ENCODE measurements at regions not wholly inside any gene's neighbourhood (a gene's known extent, or its start where the extent isn't known, plus 50 kb on each side); places are given as distances from the start of the nearest gene placed in this dataset.

DNA sequence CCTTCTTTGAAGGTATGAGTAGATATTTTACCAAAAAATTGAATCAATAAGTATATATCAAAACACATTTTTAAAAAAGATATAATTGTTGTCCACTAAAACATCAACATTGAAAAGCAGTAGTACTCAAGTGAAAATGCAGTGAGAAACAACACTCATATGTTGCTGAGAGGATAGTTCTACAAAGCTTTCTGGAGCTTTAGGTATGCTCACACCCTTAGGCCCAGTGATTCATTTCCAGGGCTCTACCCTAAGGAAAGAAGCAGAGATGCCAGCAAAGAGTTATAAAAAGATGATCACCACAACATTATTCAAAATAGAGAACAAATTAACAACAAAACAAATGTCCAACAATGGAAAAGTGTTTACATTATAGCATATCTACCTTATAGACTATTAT, 197.3 kb upstream of the CCDC150 start:
- DNase-seq, result no peak
- intact Hi-C loops (cut with DNase I), result no loop called here
- no peak for ATAC-seq (ENCODE audit: poor library complexity)

DNA sequence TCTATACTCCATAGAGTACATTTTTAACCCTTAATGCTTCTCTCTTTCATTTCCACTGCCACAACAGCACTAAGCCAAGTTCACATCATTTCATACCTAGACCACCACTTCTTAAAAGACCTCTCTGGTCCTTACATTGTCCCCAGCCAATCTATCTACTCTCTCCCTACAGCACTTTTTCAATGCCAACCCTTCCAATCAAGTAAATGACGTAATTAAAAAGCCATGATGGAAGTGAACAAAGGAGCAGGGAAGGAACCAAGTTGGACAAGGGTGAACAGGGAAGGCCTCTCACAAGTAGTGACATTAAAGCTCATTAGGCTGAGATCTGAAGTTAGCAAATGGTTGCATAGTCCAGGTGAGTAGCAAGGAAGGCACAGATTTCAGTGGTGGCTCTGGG, 195.1 kb upstream of the CCDC150 start:
- ATAC-seq (ENCODE audit: poor library complexity) (no peak), DNase-seq (no peak)
- intact Hi-C loops (cut with DNase I), result no loop called here

DNA sequence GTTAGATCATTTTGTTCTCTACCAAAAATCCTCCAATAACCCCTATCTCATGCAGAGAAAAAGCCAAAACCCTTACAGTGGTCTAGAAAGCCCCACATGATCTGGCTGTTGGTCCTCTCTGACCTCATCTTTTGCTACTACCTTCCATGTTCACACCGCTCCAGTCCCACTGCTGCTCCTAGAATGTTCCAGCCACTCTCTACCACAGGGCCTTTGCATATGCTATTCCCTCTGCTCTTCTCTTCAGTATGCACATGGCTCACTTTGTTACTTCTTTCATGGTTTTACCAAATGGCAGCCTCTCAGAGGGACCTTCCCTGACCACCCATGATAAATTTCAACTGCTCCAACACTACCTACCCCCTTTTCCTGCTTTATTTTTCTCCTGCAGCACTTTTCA, 193.5 kb upstream of the CCDC150 start:
- ATAC-seq (ENCODE audit: poor library complexity), result no peak
- intact Hi-C loops (cut with DNase I), result loop anchor here (5.0 kb wide), 1 partner anchor 149 kb away; no protein-coding TSS in a partner anchor

DNA sequence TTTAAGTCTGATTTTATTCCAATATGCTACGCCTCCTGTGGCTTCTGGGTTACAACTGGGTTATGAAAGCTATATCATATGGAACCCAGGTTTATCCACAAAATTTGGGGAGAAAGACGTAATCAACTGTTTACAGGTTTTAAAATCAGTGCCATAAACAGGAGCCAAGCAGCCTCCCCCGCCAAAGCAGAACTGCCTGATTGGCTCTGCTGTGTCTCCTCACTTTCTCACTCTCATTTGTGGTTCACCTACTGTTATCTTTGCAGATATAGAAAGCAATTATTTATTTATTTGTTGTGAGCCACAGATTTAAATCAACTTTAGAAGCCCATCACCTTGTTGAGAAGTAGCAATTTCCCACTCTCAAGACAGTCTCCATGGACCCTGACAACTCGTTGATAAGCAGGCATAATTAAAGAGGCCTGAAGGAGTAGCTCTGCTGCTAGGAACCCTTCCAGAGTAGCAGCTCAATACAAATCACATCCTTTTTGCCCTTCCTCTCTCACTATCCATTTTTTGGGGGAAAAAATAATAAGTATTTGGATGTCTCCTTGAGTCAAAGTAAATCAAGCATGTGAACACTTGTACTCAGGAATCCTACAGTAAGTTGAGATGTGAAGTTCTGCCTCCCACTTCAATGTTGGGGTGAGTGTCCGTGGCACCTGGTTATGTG, 191.0 kb upstream of the CCDC150 start:
- ATAC-seq (ENCODE audit: poor library complexity) (no peak), DNase-seq (no peak)
- intact Hi-C loops (cut with DNase I), result loop anchor here (5.0 kb wide), 1 partner anchor 151 kb away; no protein-coding TSS in a partner anchor

More for the DNA sequence above, 193.5 kb upstream of the CCDC150 start:
- no peak for DNase-seq

DNA sequence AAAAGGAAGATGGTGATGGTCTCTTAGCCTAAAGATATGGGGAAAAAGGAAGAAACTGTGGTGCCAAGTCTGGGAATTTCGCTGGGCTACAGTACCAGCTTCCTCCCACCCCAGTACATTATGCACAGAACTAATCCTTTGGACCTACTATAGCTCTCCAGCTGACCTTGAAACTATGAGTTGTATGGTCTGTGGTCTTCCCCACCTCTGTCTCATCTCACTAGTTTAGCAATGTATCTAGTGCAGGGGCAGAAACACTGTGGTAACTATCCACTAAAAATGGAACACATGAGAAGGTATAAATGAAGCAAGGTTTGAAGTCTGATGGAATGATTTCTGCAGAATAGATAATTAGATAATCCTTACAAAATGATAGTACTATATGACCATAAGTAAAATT, 190.4 kb upstream of the CCDC150 start:
- ATAC-seq (ENCODE audit: poor library complexity) (no peak), DNase-seq (no peak)
- intact Hi-C loops (cut with DNase I), result loop anchor here (5.0 kb wide), 1 partner anchor 152 kb away; no protein-coding TSS in a partner anchor

DNA sequence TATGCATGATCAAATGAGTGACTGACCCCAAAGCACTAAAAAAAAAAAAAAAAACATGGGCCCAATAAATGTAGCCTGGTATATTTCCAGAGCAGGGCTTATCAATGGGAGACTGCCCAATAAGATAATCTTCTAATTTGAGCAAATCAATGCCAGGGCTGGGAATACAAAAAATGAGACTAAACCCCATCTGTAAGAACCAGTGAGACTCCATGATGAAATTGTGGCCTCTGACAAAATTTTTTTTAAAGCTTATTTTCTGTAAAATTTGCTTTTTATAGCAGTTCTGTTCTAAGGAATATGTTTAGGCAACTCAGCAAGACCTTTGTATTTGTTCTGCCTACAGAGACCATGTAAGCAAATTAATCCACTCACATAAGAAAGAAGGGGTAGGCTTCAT, 186.8 kb upstream of the CCDC150 start:
- ATAC-seq (ENCODE audit: poor library complexity) (no peak), DNase-seq (no peak)
- intact Hi-C loops (cut with DNase I), result loop anchor here (10.0 kb wide), 1 partner anchor 378 kb away; no protein-coding TSS in a partner anchor

DNA sequence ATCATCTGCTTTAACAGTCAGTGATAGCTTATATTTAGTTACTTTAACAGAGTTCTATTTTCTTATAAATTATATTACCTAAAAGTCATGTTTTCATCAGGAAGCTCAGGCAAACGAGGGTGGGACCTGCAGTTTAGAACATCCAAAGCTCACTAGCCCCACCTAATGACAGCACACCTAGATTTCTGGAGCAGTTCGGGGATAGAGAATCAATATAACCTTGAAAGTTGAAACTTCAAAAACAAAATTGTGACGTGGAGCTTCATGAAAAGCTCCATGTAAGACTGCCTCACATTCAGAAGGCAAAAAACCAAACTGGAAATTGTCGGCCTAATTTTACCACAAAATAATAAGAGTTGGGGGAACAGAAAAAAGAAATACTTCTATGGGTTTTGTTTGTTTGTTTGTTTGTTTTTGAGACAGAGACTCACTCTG, 185.9 kb upstream of the CCDC150 start:
- peak; percentile 75 for ATAC-seq (ENCODE audit: poor library complexity)
- DNase-seq, result no peak
- intact Hi-C loops (cut with DNase I), result loop anchor here (10.0 kb wide), 1 partner anchor 379 kb away; no protein-coding TSS in a partner anchor

DNA sequence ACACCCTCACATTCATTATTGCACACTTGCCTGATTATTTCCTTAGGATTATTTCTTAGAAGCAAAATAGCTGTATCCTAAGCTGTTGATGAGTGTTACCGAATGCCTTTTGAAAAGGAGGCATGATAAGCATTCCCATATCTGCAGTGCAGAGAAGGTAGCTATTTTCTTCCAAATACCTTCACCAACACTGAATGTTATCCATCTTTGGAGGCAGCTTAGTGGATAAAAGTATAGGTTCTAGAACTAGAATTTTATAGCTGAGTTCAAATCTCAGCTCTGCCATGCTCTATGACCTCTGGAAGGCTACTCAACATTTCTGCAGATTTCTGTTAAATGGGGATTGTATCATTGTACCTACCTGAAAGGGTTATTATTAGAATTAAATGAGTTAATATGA, 185.0 kb upstream of the CCDC150 start:
- intact Hi-C loops (cut with DNase I), result loop anchor here (10.0 kb wide), 1 partner anchor 380 kb away; no protein-coding TSS in a partner anchor
- DNase-seq, result no peak
- ATAC-seq (ENCODE audit: poor library complexity), result no peak

DNA sequence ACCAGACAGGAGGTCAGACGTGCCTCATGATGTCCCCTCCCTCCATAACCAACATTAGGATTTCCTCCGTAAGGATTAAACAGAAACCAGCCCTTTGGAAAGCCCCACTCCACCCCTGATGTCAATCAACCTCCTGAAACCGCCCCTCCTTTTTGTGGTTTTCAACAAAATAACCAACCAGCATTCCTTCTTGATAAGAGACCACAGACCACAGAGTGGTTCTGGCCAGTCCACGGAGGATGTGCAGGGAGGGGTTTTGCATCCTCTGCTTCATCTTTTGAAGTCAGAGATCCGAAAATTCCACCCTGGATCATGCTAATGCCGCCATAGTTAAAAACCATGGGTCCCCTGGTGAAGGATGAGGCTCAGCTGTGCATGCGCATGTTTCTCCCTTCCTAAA, 180.0 kb upstream of the CCDC150 start:
- intact Hi-C loops (cut with DNase I), result loop anchor here (10.0 kb wide), 1 partner anchor 385 kb away; no protein-coding TSS in a partner anchor
- no peak for ATAC-seq (ENCODE audit: poor library complexity)
- DNase-seq, result no peak

DNA sequence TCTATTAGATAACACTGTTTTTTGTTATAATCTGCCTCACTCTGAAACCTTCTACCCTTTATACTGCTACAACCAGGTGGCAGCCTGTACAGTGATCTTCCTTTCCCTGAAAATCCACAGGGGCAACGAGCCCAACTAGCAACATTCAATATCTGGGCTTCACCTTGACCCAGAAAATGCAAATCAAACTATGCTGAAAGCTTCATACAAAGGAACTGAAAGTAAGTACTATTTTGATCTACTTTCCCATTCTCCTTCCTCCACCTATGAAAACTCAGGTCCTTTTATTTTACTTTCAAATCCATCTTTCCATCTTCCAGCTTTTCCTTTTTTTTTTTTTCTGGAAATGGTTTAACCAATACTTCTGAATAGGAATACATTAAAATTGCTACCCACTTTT, 175.8 kb upstream of the CCDC150 start:
- intact Hi-C loops (cut with DNase I), result no loop called here
- DNase-seq, result no peak
- ATAC-seq (ENCODE audit: poor library complexity), result no peak

DNA sequence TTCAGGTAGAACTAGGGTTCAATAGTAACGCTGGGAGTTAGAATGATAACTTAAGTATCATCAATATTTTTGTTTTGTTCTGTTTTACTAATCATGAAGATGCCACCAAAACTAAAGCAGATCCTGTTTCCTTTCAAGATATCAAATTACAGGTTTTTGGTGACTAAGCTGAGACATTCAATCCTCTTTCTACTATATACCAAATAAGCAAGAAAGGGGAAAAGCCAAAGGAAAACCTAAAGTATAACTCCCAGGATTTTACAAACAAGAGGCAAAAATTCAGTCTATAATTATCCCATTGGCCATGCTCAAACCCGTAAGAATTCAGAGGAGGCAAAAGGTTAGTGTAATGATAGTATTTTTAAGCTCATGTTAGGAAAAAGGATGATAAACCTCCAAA, 175.2 kb upstream of the CCDC150 start:
- intact Hi-C loops (cut with DNase I), result no loop called here
- no peak for DNase-seq
- no peak for ATAC-seq (ENCODE audit: poor library complexity)

DNA sequence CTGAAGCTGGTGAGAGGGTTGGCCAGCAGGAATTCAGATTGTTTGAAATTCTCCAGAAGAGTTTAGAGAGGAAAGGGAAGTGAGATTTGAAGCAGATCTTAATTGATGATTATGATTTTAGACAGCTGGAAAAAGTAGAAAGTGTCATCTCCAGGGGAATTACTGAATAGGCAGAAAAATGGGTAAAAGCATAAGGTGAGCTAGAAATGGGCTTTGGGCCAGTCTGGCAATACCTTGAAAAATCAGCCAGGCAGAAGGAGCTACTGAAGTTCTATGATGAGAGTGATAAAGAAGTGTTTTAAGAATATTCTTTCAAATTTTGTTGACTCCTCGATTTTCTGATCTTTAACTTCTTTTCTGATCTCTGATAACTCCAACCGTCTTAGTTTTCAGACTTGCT, 172.9 kb upstream of the CCDC150 start:
- DNase-seq (no peak), ATAC-seq (ENCODE audit: poor library complexity) (no peak)
- intact Hi-C loops (cut with DNase I), result no loop called here

DNA sequence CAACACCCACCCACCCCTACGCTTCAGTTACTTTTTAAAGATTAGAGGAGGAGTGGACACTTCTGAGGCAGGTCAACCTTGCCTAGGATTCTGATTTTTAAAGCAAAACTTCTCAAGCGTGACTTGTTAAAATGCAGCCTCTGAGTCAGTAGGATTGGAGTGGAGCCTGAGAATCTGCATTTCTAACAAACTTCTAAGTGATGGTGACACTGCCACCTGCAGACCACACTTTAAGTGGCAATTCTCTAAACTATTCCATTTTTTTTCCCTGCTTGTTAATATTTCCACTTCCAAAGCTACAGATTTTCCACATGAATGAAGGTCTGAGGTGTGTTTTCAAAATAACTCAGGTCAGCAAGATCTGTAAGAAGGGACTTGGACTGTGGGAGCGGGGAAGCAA, 171.1 kb upstream of the CCDC150 start:
- ATAC-seq (ENCODE audit: poor library complexity), result no peak

DNA sequence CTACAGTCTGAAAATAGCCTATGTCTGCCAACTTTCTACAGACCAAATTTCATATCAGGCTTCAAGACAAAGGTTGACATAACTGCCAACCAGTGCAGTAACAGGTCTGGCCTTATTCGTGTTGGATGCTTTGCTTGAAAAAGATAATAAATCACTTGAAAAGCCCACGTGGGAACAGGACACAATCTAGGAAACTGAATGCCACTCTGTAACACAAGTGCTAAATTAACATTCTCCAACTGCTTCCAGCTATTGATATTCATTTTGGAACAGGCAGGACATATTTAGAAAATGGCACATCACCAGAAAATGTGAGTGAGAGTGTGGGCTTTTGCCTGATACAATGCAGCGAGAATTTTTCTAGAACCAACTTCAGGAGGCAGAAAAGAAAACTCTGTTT, 165.9 kb upstream of the CCDC150 start:
- intact Hi-C loops (cut with DNase I), result loop anchor here (10.0 kb wide), 1 partner anchor 121 kb away; the partner anchor contains the start of gene HECW2
- peak; percentile 96 for ATAC-seq (ENCODE audit: poor library complexity)

More for the DNA sequence above, 171.1 kb upstream of the CCDC150 start:
- DNase-seq, result no peak
- intact Hi-C loops (cut with DNase I), result no loop called here

DNA sequence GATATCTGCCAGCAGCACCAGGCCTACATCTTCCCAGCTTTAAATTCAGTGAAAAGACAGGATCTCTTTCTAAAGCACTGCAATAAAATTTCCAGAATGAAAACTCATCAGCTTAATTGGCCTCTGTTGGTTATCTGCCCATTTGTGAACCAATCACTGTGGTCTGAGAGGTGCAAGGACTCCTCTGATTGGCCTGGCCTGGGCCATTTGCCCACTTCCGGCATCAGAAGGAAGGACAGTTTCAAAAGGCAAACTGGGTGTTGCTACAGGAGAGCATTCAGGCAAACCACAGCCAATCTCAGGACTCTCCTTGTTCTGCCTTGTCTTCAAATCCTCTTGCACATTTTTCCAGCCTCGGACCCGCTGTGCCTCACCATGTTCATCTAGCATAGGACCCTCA, 163.9 kb upstream of the CCDC150 start:
- DNase-seq (no peak), ATAC-seq (ENCODE audit: poor library complexity) (no peak)
- intact Hi-C loops (cut with DNase I), result loop anchor here (10.0 kb wide), 1 partner anchor 119 kb away; the partner anchor contains the start of gene HECW2

More for the DNA sequence above, 165.9 kb upstream of the CCDC150 start:
- no peak for DNase-seq

DNA sequence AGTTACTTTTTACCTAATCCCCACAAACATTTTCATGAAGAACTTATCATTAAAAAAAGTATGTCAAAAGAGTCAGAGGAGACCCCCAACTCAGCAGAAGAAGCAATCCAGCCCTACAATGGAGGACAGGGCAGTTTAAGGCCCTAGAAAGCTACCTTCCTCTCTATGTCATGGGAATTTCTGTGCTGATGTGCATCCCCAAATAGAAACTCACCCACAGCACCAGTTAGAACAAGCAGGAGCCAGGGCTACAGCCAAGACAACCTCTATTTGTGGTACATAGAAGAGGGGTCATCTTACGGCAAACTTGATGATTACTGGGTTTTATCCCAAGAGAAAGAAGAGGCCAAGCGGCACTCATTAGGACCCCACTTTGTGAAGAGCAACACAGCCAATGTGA, 160.9 kb upstream of the CCDC150 start:
- intact Hi-C loops (cut with DNase I), result loop anchor here (10.0 kb wide), 1 partner anchor 116 kb away; the partner anchor contains the start of gene HECW2
- ATAC-seq (ENCODE audit: poor library complexity) (peak; percentile 40), DNase-seq (no peak)

DNA sequence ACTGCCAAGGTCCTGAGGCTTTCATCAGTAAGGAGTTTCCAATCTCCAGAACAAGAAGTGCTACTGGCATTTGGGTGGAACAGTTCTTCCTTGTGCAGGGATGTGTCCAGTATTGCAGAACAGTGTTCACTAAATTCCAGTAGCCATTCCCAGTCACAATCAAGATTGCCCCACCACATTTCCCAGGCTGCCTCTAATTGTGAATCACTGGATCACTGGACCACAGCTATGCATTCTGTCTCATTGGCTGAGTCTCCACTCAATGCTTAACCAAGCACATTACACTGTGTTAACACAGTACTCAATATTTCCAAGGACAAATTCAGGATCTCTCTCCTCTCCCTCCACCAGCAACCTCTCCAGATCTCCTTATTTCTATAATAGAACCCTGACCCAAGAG, 160.2 kb upstream of the CCDC150 start:
- intact Hi-C loops (cut with DNase I), result loop anchor here (10.0 kb wide), 1 partner anchor 115 kb away; the partner anchor contains the start of gene HECW2
- ATAC-seq (ENCODE audit: poor library complexity) (no peak), DNase-seq (no peak)

DNA sequence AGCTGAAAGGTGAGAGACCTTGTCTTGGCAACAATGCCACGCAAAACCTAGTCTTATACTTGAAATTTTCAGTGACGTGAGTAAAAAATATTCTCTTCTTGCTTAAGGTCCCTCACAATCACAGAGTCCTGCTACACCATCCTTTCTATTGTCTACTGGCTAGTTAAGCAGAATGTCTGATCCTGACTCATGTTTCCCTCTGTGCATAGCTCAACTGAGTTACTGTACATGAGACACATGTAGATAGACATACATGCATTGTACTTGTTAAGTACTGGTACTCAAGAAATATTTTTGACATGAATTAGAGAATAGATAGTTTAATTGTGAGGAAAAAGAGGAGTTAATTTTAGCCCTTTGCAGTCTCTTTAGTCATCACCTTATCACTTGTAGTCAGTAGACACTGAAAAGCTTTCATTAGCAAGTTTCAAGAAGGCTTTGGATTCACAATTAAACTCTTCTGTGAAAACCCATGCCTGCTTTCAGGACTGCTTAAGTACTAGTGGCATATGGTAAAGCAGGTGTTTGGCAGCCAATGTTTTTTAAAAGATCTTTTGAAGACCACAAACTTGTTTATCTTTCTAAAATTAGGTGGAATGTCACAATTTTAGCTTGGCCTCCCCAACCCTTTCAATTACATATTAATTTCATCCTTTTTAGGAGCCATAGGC, 158.7 kb upstream of the CCDC150 start:
- no peak for DNase-seq
- intact Hi-C loops (cut with DNase I), result no loop called here
- no peak for ATAC-seq (ENCODE audit: poor library complexity)

DNA sequence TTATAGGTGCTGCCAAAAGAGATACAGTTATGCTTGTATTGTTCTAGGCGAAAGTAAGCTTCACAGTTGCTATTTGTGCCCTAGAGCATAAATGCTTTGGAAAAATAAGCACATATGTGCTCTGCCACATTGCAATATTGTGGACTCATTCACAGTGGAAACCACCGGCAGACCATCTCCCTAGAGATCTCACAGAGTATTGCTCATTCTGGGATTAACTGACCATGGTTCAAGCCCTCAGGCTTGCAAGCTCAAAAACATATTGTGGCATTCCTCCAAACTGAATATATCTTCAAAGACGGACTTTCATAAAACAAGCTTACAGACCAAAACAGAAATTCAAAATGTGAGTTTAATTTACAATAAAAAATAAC, 158.2 kb upstream of the CCDC150 start:
- no peak for ATAC-seq (ENCODE audit: poor library complexity)
- intact Hi-C loops (cut with DNase I), result no loop called here

More for the DNA sequence above, 158.2 kb upstream of the CCDC150 start:
- no peak for DNase-seq

Measured in Right ventricle myocardium superior (tissue), 1 donor.